ENCODE measurements at regions not wholly inside any gene's neighbourhood (a gene's known extent, or its start where the extent isn't known, plus 50 kb on each side); places are given as distances from the start of the nearest gene placed in this dataset.

GRCh38 chr9:118384531-118385100 is 680.4 kb downstream of the TLR4 start:
- no peaks in the 10 kb centered on the region for H3K9me2 ChIP-seq (ENCODE audit: insufficient read depth, low read length)
- TF ChIP-seq REST (IDR thresholded peaks at IDR 0.05; ENCODE audit: borderline replicate concordance) (no peak), SMC3 (conservative IDR thresholded peaks at IDR 0.05; ENCODE audit: poor library complexity) (no peak), CTCF (IDR thresholded peaks at IDR 0.05; ENCODE audit: poor library complexity, severe bottlenecking) (no peak), RAD21 (conservative IDR thresholded peaks at IDR 0.05) (no peak), EP300 (conservative IDR thresholded peaks at IDR 0.05; ENCODE audit: poor library complexity, severe bottlenecking) (no peak), EZH2 (IDR thresholded peaks at IDR 0.05; ENCODE audit: borderline replicate concordance, insufficient read depth, low read length, poor library complexity, severe bottlenecking) (no peak), TAF1 (IDR thresholded peaks at IDR 0.05; ENCODE audit: low read depth) (no peak), MXI1 (conservative IDR thresholded peaks at IDR 0.05; ENCODE audit: poor library complexity, severe bottlenecking) (no peak), POLR2AphosphoS5 (IDR thresholded peaks at IDR 0.05) (no peak)
- H2AFZ ChIP-seq (ENCODE audit: low read depth, low read length) = no peak overlapping the region
- no peaks in the 10 kb centered on the region for H3K27me3 ChIP-seq (ENCODE audit: insufficient read depth, low read depth, low read length)
- no peak overlapping the region for H3K9ac ChIP-seq (ENCODE audit: low read length)
- no peaks in the 10 kb centered on the region for H3K36me3 ChIP-seq (ENCODE audit: insufficient read depth, low read length)
- no peak overlapping the region for H3K4me3 ChIP-seq (ENCODE audit: low read length)
- H3K27ac ChIP-seq (ENCODE audit: low read length) = no peak overlapping the region
- H3K79me2 ChIP-seq (replicated peaks; ENCODE audit: insufficient read depth, low read length) = no peaks in the 10 kb centered on the region
- no peak overlapping the region for H3K4me2 ChIP-seq (ENCODE audit: low read length)
- H4K20me1 ChIP-seq (ENCODE audit: insufficient read depth) = no peaks in the 10 kb centered on the region
- no peaks in the 10 kb centered on the region for H3F3A ChIP-seq (ENCODE audit: insufficient read depth, low read length, poor library complexity, severe bottlenecking)
- no peaks in the 10 kb centered on the region for H3K9me3 ChIP-seq (ENCODE audit: low read length)

- Histone ChIP-seq H3K79me2 (replicated peaks; ENCODE audit: insufficient read depth, low read length) (no peaks in the 10 kb centered on the region), H3K4me2 (ENCODE audit: low read length) (no peak overlapping the region), H3K9me2 (ENCODE audit: insufficient read depth, low read length) (no peaks in the 10 kb centered on the region), H2AFZ (ENCODE audit: low read depth, low read length) (no peak overlapping the region), H3K9ac (ENCODE audit: low read length) (no peak overlapping the region), H3K27me3 (ENCODE audit: insufficient read depth, low read depth, low read length) (no peaks in the 10 kb centered on the region), H3F3A (ENCODE audit: insufficient read depth, low read length, poor library complexity, severe bottlenecking) (no peaks in the 10 kb centered on the region), H3K4me3 (ENCODE audit: low read length) (no peak overlapping the region), H4K20me1 (ENCODE audit: insufficient read depth) (no peaks in the 10 kb centered on the region), H3K36me3 (ENCODE audit: insufficient read depth, low read length) (no peaks in the 10 kb centered on the region), H3K27ac (ENCODE audit: low read length) (no peak overlapping the region), H3K9me3 (ENCODE audit: low read length) (no peaks in the 10 kb centered on the region)
- TF ChIP-seq POLR2AphosphoS5 (IDR thresholded peaks at IDR 0.05) (no peak), CTCF (IDR thresholded peaks at IDR 0.05; ENCODE audit: poor library complexity, severe bottlenecking) (no peak), RAD21 (conservative IDR thresholded peaks at IDR 0.05) (no peak), REST (IDR thresholded peaks at IDR 0.05; ENCODE audit: borderline replicate concordance) (no peak), SMC3 (conservative IDR thresholded peaks at IDR 0.05; ENCODE audit: poor library complexity) (no peak), EZH2 (IDR thresholded peaks at IDR 0.05; ENCODE audit: borderline replicate concordance, insufficient read depth, low read length, poor library complexity, severe bottlenecking) (no peak), TAF1 (IDR thresholded peaks at IDR 0.05; ENCODE audit: low read depth) (no peak), MXI1 (conservative IDR thresholded peaks at IDR 0.05; ENCODE audit: poor library complexity, severe bottlenecking) (no peak), EP300 (conservative IDR thresholded peaks at IDR 0.05; ENCODE audit: poor library complexity, severe bottlenecking) (no peak)
These were observed 691.2 kb downstream of the TLR4 start for GRCh38 chr9:118395415-118395814.

All from neural cell (in vitro differentiated cells).